GM10266 (cell line): ENCODE measurements at regions not wholly inside any gene's neighbourhood (a gene's known extent, or its start where the extent isn't known, plus 50 kb on each side); places are given as distances from the start of the nearest gene placed in this dataset.

ENCODE experiments used
- DNase-seq: peaks from one replicate; pipeline ENCODE4 v3.0.0; 2012; ENCODE audit errors: extremely low spot score
- TF ChIP-seq, protein P1 (sequence below): IDR thresholded peaks from 2 replicates; pipeline ENCODE4 v1.5.1; 2012; ENCODE audit warnings: mild to moderate bottlenecking, low read depth; ENCODE audit not compliant: control insufficient read depth, insufficient read depth; ENCODE audit errors: missing control alignments

DNA sequence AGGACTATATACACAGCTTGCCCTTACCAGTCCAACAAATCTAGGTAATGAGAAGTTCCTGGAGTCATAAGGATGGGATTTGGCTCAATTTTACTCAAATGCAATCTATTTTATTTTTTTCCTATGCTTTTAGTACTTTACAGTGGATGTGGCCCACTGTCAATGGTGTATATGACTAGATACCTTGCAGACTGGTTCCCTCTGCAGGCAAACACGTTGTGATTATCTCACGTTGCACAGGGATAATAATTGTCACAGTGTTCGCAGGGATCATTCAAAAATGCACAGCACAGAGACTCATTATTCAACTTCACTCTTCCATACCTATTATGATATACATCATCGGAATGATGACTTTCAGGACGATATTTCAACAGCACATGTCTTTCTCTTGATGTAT lies 359.7 kb downstream of the MBD2 start:
- TF ChIP-seq, protein P1, sequence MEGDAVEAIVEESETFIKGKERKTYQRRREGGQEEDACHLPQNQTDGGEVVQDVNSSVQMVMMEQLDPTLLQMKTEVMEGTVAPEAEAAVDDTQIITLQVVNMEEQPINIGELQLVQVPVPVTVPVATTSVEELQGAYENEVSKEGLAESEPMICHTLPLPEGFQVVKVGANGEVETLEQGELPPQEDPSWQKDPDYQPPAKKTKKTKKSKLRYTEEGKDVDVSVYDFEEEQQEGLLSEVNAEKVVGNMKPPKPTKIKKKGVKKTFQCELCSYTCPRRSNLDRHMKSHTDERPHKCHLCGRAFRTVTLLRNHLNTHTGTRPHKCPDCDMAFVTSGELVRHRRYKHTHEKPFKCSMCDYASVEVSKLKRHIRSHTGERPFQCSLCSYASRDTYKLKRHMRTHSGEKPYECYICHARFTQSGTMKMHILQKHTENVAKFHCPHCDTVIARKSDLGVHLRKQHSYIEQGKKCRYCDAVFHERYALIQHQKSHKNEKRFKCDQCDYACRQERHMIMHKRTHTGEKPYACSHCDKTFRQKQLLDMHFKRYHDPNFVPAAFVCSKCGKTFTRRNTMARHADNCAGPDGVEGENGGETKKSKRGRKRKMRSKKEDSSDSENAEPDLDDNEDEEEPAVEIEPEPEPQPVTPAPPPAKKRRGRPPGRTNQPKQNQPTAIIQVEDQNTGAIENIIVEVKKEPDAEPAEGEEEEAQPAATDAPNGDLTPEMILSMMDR: no peak
- no peak for DNase-seq

DNA sequence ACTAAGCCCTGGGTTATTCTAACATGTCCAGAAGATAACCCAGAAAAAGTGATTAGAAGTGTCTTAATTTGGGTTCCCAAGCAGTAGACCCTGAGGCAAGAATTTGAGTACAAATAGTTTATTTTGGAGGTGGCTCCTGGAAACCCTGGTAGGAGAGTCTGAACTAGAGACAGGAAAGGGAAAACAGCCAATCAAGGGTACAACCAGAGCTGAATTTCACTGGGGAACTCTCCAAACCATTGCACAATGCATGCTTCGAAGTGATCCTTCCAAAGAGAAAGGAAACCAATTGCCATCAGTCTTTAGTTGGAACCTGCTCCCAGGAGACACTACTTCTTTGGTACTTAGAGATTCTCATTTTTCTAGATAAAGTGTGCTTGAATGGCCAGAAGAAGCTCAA lies 361.5 kb downstream of the MBD2 start:
- DNase-seq: no peak
- TF ChIP-seq, protein P1: no peak

DNA sequence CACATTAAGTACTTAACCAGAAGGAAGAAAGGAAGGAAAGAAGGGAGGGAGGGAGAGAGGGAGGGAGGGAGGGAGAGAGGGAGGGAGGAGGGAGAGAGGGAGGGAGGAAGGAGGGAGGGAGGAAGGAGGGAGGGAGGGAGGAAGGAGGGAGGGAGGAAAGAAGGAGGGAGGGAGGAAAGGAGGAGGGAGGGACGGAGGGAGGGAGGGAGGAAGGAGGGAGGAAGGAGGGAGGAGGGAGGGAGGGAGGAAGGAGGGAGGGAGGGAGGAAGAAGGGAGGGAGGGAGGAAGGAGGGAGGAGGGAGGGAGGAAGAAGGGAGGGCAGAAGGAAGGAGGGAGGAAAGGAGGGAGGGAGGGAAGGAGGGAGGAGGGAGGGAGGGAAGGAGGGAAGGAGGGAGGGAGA lies 363.3 kb downstream of the MBD2 start:
- TF ChIP-seq, protein P1: no peak
- no peak for DNase-seq

DNA sequence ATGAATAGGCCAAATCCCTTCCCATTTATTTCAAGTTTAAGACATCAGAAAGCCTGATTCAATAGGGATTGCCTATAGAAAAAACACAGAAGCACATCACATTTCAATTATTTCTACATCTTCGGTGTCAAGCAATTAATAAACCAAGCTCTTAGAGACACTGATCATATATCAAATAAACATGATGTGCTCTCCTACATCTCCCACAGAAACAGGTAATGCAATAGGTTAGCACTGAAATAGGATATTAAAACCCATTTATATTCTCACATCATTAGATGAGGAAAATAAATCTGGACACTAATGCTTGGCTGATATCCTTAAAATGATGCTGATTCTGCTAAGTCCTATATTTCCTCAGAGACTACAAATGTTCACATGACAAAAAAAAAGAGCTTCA lies 364.7 kb downstream of the MBD2 start:
- DNase-seq: no peak
- TF ChIP-seq, protein P1: no peak

DNA sequence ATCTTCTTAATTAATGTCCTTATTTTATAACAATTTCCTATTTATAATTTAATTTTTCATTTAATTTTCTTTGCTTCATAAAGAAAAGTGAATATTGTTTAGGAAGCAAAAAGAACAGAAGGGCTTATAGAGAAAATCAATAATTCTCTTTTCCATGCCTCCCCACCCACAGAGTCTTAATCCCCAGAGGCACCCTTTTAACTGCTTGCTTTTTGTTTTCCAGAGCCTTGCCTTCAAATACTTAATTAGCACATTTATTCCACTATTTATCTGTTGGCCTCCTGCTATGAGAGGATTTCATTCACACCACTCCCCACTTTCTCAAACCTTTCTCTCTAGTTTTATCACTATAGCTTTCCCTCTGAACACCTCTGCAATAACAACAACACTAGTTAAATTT lies 373.6 kb downstream of the MBD2 start:
- no peak for DNase-seq
- TF ChIP-seq, protein P1: no peak

DNA sequence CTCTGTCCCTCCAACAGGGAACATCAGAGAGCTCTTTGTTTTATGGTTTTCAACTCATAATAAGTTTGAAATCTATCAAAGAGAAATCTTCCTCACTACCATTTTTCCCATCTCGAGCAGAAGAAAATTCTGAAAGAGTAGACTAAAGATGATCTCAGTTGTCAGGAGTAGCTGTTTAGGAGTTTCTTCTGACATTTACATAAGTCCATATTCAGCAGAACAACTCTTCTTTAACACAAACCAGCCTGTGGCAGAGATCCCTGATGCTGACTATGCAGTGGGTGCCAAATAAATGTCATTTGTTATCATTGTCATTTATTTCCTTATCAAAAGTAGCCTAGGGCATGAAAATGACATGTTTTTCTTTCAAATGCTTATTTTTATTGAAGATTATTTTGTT lies 380.7 kb downstream of the MBD2 start:
- no peak for DNase-seq
- TF ChIP-seq, protein P1: no peak

DNA sequence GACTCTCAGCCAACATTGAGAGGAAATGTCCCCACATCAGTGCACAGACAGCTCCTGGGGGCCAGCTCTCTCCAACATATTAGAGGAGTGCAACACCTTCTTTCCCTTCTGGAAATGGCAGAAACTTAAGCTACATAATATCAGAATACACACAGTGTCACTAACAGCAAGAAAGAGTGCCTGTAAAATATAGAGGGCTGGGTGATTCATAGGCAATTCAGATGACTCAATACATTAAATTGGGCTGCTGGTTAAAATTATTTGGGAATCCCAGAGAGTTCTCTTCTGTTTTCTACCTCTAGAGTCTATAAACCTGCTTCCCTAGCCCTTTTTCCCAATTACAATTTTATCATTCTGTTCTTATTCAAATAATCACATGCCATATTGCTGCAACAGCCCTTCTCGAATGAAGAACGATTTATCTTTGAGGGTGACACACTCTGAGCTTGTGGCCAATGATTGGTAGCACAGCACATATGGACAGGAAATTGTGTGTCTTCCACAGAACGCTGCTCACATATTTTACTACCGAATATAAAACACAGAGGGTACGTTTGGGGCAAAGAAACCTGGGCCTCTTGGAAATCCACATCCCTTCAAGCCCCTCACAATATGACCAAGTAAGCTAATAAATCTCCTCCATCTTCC lies 381.2 kb downstream of the MBD2 start:
- no peak for DNase-seq
- TF ChIP-seq, protein P1: no peak
